ENCODE measurements at regions not wholly inside any gene's neighbourhood (a gene's known extent, or its start where the extent isn't known, plus 50 kb on each side); places are given as distances from the start of the nearest gene placed in this dataset.
"Not testable (repeated sequence)": the region's sequence is repeated elsewhere in the genome, so short reads cannot be mapped to it uniquely, and the experiment has no call there.

- H3K4me3 Mint-ChIP-seq, result no peak overlapping the region
- ChIA-PET POLR2A (no interaction called here), CTCF (no interaction called here)
- H3K36me3 Mint-ChIP-seq (ENCODE audit: low read depth), result no peaks in the 10 kb centered on the region
- DNase-seq, result no peak
- H3K27me3 Mint-ChIP-seq, result no peaks in the 10 kb centered on the region
- H3K9me3 Mint-ChIP-seq, result no peaks in the 10 kb centered on the region
- H3K27ac Mint-ChIP-seq, result no peak overlapping the region
- no peaks in the 10 kb centered on the region for H3K4me1 Mint-ChIP-seq
These were observed 865.7 kb downstream of the SLC6A15 start for GRCh38 chr12:84046859-84047258.

- POLR2A ChIA-PET, result no interaction called here
- no peaks in the 10 kb centered on the region for H3K4me1 Mint-ChIP-seq
- CTCF ChIA-PET, result no interaction called here
- H3K4me3 Mint-ChIP-seq, result no peak overlapping the region
- no peaks in the 10 kb centered on the region for H3K27me3 Mint-ChIP-seq
- no peak for DNase-seq
- H3K36me3 Mint-ChIP-seq (ENCODE audit: low read depth), result no peaks in the 10 kb centered on the region
- peaks cover 2% of the 10 kb centered on the region for H3K9me3 Mint-ChIP-seq
- no peak overlapping the region for H3K27ac Mint-ChIP-seq
These were observed 869.2 kb downstream of the SLC6A15 start for GRCh38 chr12:84043355-84043754.

GRCh38 chr12:84038242-84038641 is 874.4 kb downstream of the SLC6A15 start:
- no peak overlapping the region for H3K27ac Mint-ChIP-seq
- peaks cover 2% of the 10 kb centered on the region for H3K9me3 Mint-ChIP-seq
- POLR2A ChIA-PET, result no interaction called here
- H3K27me3 Mint-ChIP-seq, result no peaks in the 10 kb centered on the region
- no peak for DNase-seq
- H3K4me1 Mint-ChIP-seq, result no peaks in the 10 kb centered on the region
- no peaks in the 10 kb centered on the region for H3K36me3 Mint-ChIP-seq (ENCODE audit: low read depth)
- no peak overlapping the region for H3K4me3 Mint-ChIP-seq
- CTCF ChIA-PET, result no interaction called here

- no peak for DNase-seq
- Mint-ChIP-seq H3K27me3 (no peaks in the 10 kb centered on the region), H3K9me3 (peaks cover 5% of the 10 kb centered on the region), H3K27ac (no peak overlapping the region), H3K4me1 (no peaks in the 10 kb centered on the region), H3K4me3 (no peak overlapping the region), H3K36me3 (ENCODE audit: low read depth) (no peaks in the 10 kb centered on the region)
- ChIA-PET CTCF (no interaction called here), POLR2A (no interaction called here)
These were observed 875.7 kb downstream of the SLC6A15 start for GRCh38 chr12:84036912-84037311.

GRCh38 chr12:84035766-84036165 is 876.8 kb downstream of the SLC6A15 start:
- H3K36me3 Mint-ChIP-seq (ENCODE audit: low read depth), result no peaks in the 10 kb centered on the region
- POLR2A ChIA-PET, result no interaction called here

GRCh38 chr12:84034871-84035270 is 877.7 kb downstream of the SLC6A15 start:
- no peaks in the 10 kb centered on the region for H3K4me1 Mint-ChIP-seq
- CTCF ChIA-PET, result no interaction called here
- peaks cover 5% of the 10 kb centered on the region for H3K9me3 Mint-ChIP-seq
- H3K36me3 Mint-ChIP-seq (ENCODE audit: low read depth), result no peaks in the 10 kb centered on the region
- DNase-seq, result no peak
- no peak overlapping the region for H3K4me3 Mint-ChIP-seq
- no peaks in the 10 kb centered on the region for H3K27me3 Mint-ChIP-seq
- no peak overlapping the region for H3K27ac Mint-ChIP-seq
- POLR2A ChIA-PET, result no interaction called here

More at GRCh38 chr12:84035766-84036165, 876.8 kb downstream of the SLC6A15 start:
- Mint-ChIP-seq H3K27ac (no peak overlapping the region), H3K27me3 (no peaks in the 10 kb centered on the region), H3K4me3 (no peak overlapping the region), H3K4me1 (no peaks in the 10 kb centered on the region), H3K9me3 (peaks cover 5% of the 10 kb centered on the region)
- DNase-seq, result no peak
- CTCF ChIA-PET, result no interaction called here

- CTCF ChIA-PET, result no interaction called here
These were observed 879.4 kb downstream of the SLC6A15 start for GRCh38 chr12:84033162-84033561.

GRCh38 chr12:84018556-84019179 is 893.9 kb downstream of the SLC6A15 start:
- DNase-seq; H3K4me3 Mint-ChIP-seq; H3K36me3 Mint-ChIP-seq (ENCODE audit: low read depth); H3K4me1 Mint-ChIP-seq; H3K27ac Mint-ChIP-seq; POLR2A ChIA-PET; H3K27me3 Mint-ChIP-seq; CTCF ChIA-PET: not testable (repeated sequence)
- H3K9me3 Mint-ChIP-seq, result peaks cover 13% of the 10 kb centered on the region

More at GRCh38 chr12:84033162-84033561, 879.4 kb downstream of the SLC6A15 start:
- H3K4me1 Mint-ChIP-seq, result no peaks in the 10 kb centered on the region
- no peak overlapping the region for H3K27ac Mint-ChIP-seq
- H3K27me3 Mint-ChIP-seq, result no peaks in the 10 kb centered on the region
- no peak for DNase-seq
- H3K9me3 Mint-ChIP-seq, result peaks cover 3% of the 10 kb centered on the region
- no peaks in the 10 kb centered on the region for H3K36me3 Mint-ChIP-seq (ENCODE audit: low read depth)
- no peak overlapping the region for H3K4me3 Mint-ChIP-seq
- POLR2A ChIA-PET, result no interaction called here

GRCh38 chr12:84016956-84017355 is 895.6 kb downstream of the SLC6A15 start:
- no peaks in the 10 kb centered on the region for H3K36me3 Mint-ChIP-seq (ENCODE audit: low read depth)
- H3K27ac Mint-ChIP-seq, result no peak overlapping the region
- ChIA-PET POLR2A (no interaction called here), CTCF (no interaction called here)
- H3K9me3 Mint-ChIP-seq, result peaks cover 17% of the 10 kb centered on the region
- H3K27me3 Mint-ChIP-seq, result no peaks in the 10 kb centered on the region
- no peak overlapping the region for H3K4me3 Mint-ChIP-seq
- no peaks in the 10 kb centered on the region for H3K4me1 Mint-ChIP-seq
- DNase-seq, result no peak

- Mint-ChIP-seq H3K36me3 (ENCODE audit: low read depth) (no peaks in the 10 kb centered on the region), H3K9me3 (no peaks in the 10 kb centered on the region), H3K4me1 (no peaks in the 10 kb centered on the region), H3K4me3 (no peak overlapping the region), H3K27ac (no peak overlapping the region), H3K27me3 (no peaks in the 10 kb centered on the region)
- ChIA-PET CTCF (no interaction called here), POLR2A (no interaction called here)
- DNase-seq, result no peak
These were observed 915.2 kb downstream of the SLC6A15 start for GRCh38 chr12:83997423-83997822.

GRCh38 chr12:83996671-83997070 is 915.9 kb downstream of the SLC6A15 start:
- no peaks in the 10 kb centered on the region for H3K9me3 Mint-ChIP-seq
- DNase-seq, result no peak
- ChIA-PET CTCF (no interaction called here), POLR2A (no interaction called here)
- H3K27me3 Mint-ChIP-seq, result no peaks in the 10 kb centered on the region
- H3K4me1 Mint-ChIP-seq, result no peaks in the 10 kb centered on the region
- no peaks in the 10 kb centered on the region for H3K36me3 Mint-ChIP-seq (ENCODE audit: low read depth)
- no peak overlapping the region for H3K4me3 Mint-ChIP-seq
- no peak overlapping the region for H3K27ac Mint-ChIP-seq

- H3K36me3 Mint-ChIP-seq (ENCODE audit: low read depth), result no peaks in the 10 kb centered on the region
- CTCF ChIA-PET, result no interaction called here
- H3K27me3 Mint-ChIP-seq, result no peaks in the 10 kb centered on the region
- H3K4me1 Mint-ChIP-seq, result no peaks in the 10 kb centered on the region
- H3K9me3 Mint-ChIP-seq, result no peaks in the 10 kb centered on the region
- H3K4me3 Mint-ChIP-seq, result no peak overlapping the region
- no peak for DNase-seq
- POLR2A ChIA-PET, result no interaction called here
- no peak overlapping the region for H3K27ac Mint-ChIP-seq
These were observed 927.5 kb downstream of the SLC6A15 start for GRCh38 chr12:83985084-83985483.

GRCh38 chr12:83980398-83980797 is 932.2 kb downstream of the SLC6A15 start:
- POLR2A ChIA-PET, result no interaction called here
- Mint-ChIP-seq H3K4me3 (no peak overlapping the region), H3K36me3 (ENCODE audit: low read depth) (no peaks in the 10 kb centered on the region), H3K9me3 (peaks cover 2% of the 10 kb centered on the region), H3K27me3 (no peaks in the 10 kb centered on the region), H3K4me1 (no peaks in the 10 kb centered on the region), H3K27ac (no peak overlapping the region)
- CTCF ChIA-PET, result no interaction called here
- no peak for DNase-seq

- CTCF ChIA-PET, result no interaction called here
- H3K27ac Mint-ChIP-seq, result no peak overlapping the region
These were observed 932.8 kb downstream of the SLC6A15 start for GRCh38 chr12:83979785-83980184.

GRCh38 chr12:83971781-83972180 is 940.8 kb downstream of the SLC6A15 start:
- ChIA-PET CTCF (no interaction called here), POLR2A (no interaction called here)
- no peaks in the 10 kb centered on the region for H3K9me3 Mint-ChIP-seq
- no peaks in the 10 kb centered on the region for H3K36me3 Mint-ChIP-seq (ENCODE audit: low read depth)
- no peak overlapping the region for H3K4me3 Mint-ChIP-seq
- H3K27ac Mint-ChIP-seq, result no peak overlapping the region
- H3K4me1 Mint-ChIP-seq, result no peaks in the 10 kb centered on the region
- no peak for DNase-seq
- no peaks in the 10 kb centered on the region for H3K27me3 Mint-ChIP-seq

More at GRCh38 chr12:83979785-83980184, 932.8 kb downstream of the SLC6A15 start:
- Mint-ChIP-seq H3K4me3 (no peak overlapping the region), H3K27me3 (no peaks in the 10 kb centered on the region), H3K4me1 (no peaks in the 10 kb centered on the region), H3K9me3 (peaks cover 2% of the 10 kb centered on the region), H3K36me3 (ENCODE audit: low read depth) (no peaks in the 10 kb centered on the region)
- POLR2A ChIA-PET, result no interaction called here
- no peak for DNase-seq

All from activated CD4-positive, alpha-beta memory T cell treated with anti-CD3 and anti-CD28 coated beads, Interleukin-2, amount 10 ng/mL, durations not matched to agents 7 days and 5 days (primary cell).